ENCODE measurements at regions not wholly inside any gene's neighbourhood (a gene's known extent, or its start where the extent isn't known, plus 50 kb on each side); places are given as distances from the start of the nearest gene placed in this dataset.

GRCh38 chr11:38226684-38227083 is 1628.6 kb upstream of the RAG2 start:
- ATAC-seq: no peak
- POLR2A ChIA-PET: no interaction called here
- Histone ChIP-seq H3K9me3 (replicated peaks; ENCODE audit: control insufficient read depth, insufficient read depth, low read length) (no peaks in the 10 kb centered on the region), H2AFZ (ENCODE audit: control insufficient read depth, low read depth, low read length) (no peak overlapping the region), H3K9ac (ENCODE audit: control insufficient read depth, insufficient read depth, low read length) (no peak overlapping the region), H3K4me3 (no peak overlapping the region), H3K27ac (ENCODE audit: control insufficient read depth, insufficient read depth) (no peak overlapping the region), H3K27me3 (replicated peaks in 1 of 2; ENCODE audit: control insufficient read depth in 2 of 2, insufficient read depth in 2 of 2, low read length in 1 of 2) (no peaks in the 10 kb centered on the region), H4K20me1 (ENCODE audit: control insufficient read depth, insufficient read depth) (no peaks in the 10 kb centered on the region), H3K79me2 (ENCODE audit: control insufficient read depth, insufficient read depth, low read length) (no peaks in the 10 kb centered on the region), H3K4me2 (ENCODE audit: control insufficient read depth, insufficient read depth) (no peak overlapping the region), H3K4me1 (ENCODE audit: control insufficient read depth, insufficient read depth, low read length) (no peaks in the 10 kb centered on the region), H3K36me3 (ENCODE audit: control insufficient read depth in 2 of 2, insufficient read depth in 2 of 2, low read length in 1 of 2) (no peaks in the 10 kb centered on the region)
- intact Hi-C loops (cut with micrococcal nuclease; ENCODE audit: unreplicated experiment): no loop called here
- FAIRE-seq: no peak
- 38% methylated on average over 3 of the region's 3 CpGs for WGBS (ENCODE audit: insufficient coverage, insufficient replicate concordance, low lambda C conversion rate, missing lambda C conversion rate)
- in situ Hi-C loops (cut with MboI): no loop called here
- TF ChIP-seq BHLHE40 (IDR thresholded peaks at IDR 0.05; ENCODE audit: borderline replicate concordance in 1 of 2, low read depth in 2 of 2, low read length in 1 of 2) (no peak), MYB (IDR thresholded peaks at IDR 0.05; ENCODE audit: borderline replicate concordance, low read depth, low read length) (no peak), CBX5 (IDR thresholded peaks at IDR 0.05; ENCODE audit: low read depth) (0 out of 2 replicates have a peak, but pooled peaks have one; percentile 41)
- DNase-seq (ENCODE audit: low read depth, low spot score): no peak
- no TSS peak for BruUV-seq (replicated peaks)
- RAD21 ChIA-PET (ENCODE audit: unreplicated experiment): no interaction called here
- SMC1A ChIA-PET (ENCODE audit: uncharacterized antibody, unreplicated experiment): no interaction called here
- CTCF ChIA-PET: no interaction called here

- H4K20me1 ChIP-seq (ENCODE audit: control insufficient read depth, insufficient read depth): no peaks in the 10 kb centered on the region
- ChIA-PET CTCF (no interaction called here), RAD21 (ENCODE audit: unreplicated experiment) (interaction anchor here (0.7 kb wide), 1 partner anchor 84 kb away, joined by 3 read pairs; no protein-coding TSS in a partner anchor), POLR2A (no interaction called here), SMC1A (ENCODE audit: uncharacterized antibody, unreplicated experiment) (no interaction called here)
- no peaks in the 10 kb centered on the region for H3K36me3 ChIP-seq (ENCODE audit: control insufficient read depth in 2 of 2, insufficient read depth in 2 of 2, low read length in 1 of 2)
- no peak overlapping the region for H3K4me2 ChIP-seq (ENCODE audit: control insufficient read depth, insufficient read depth)
- no peaks in the 10 kb centered on the region for H3K79me2 ChIP-seq (ENCODE audit: control insufficient read depth, insufficient read depth, low read length)
- H3K4me3 ChIP-seq: no peak overlapping the region
- ATAC-seq: no peak
- H3K27ac ChIP-seq (ENCODE audit: control insufficient read depth, insufficient read depth): no peak overlapping the region
- H3K9ac ChIP-seq (ENCODE audit: control insufficient read depth, insufficient read depth, low read length): no peak overlapping the region
- H3K9me3 ChIP-seq (replicated peaks; ENCODE audit: control insufficient read depth, insufficient read depth, low read length): no peaks in the 10 kb centered on the region
- no peaks in the 10 kb centered on the region for H3K4me1 ChIP-seq (ENCODE audit: control insufficient read depth, insufficient read depth, low read length)
- BruUV-seq (replicated peaks): no TSS peak
- in situ Hi-C loops (cut with MboI) (no loop called here), intact Hi-C loops (cut with micrococcal nuclease; ENCODE audit: unreplicated experiment) (no loop called here)
- H3K27me3 ChIP-seq (replicated peaks in 1 of 2; ENCODE audit: control insufficient read depth in 2 of 2, insufficient read depth in 2 of 2, low read length in 1 of 2): no peaks in the 10 kb centered on the region
- H2AFZ ChIP-seq (ENCODE audit: control insufficient read depth, low read depth, low read length): no peak overlapping the region
- FAIRE-seq: no peak
- DNase-seq (ENCODE audit: low read depth, low spot score): no peak
- WGBS (ENCODE audit: insufficient coverage, insufficient replicate concordance, low lambda C conversion rate, missing lambda C conversion rate): 0% methylated on average over 2 of the region's 2 CpGs
- TF ChIP-seq BCLAF1 (IDR thresholded peaks at IDR 0.05) (no peak), ETV6 (conservative IDR thresholded peaks at IDR 0.05 in 1 of 2, IDR thresholded peaks at IDR 0.05 in 1 of 2; ENCODE audit: borderline replicate concordance in 1 of 2, low read depth in 1 of 2) (no peak), BRCA1 (IDR thresholded peaks at IDR 0.05; ENCODE audit: low read depth, low read length) (no peak), MYC (IDR thresholded peaks at IDR 0.05; ENCODE audit: insufficient read depth, insufficient read length, insufficient replicate concordance, low read length, severe bottlenecking) (no peak), PRDM15 (CRISPR knock-in tag; IDR thresholded peaks at IDR 0.05) (no peak), CREM (IDR thresholded peaks at IDR 0.05; ENCODE audit: low read depth) (no peak)
These were observed 1623.3 kb upstream of the RAG2 start for GRCh38 chr11:38221295-38221694.

Data from GM12878 (cell line).